HG02623 (cell line): ENCODE measurements at regions not wholly inside any gene's neighbourhood (a gene's known extent, or its start where the extent isn't known, plus 50 kb on each side); places are given as distances from the start of the nearest gene placed in this dataset.

Experiments used
- ATAC-seq: cut with Tn5 transposase; IDR thresholded peaks from one replicate; pipeline ENCODE4 v1.9.1; 2021; ENCODE audit warnings: moderate library complexity; ENCODE audit not compliant: unreplicated experiment

GRCh38 chr2:237262838-237263771 lies 150.9 kb downstream of the COL6A3 start:
- no peak for ATAC-seq

DNA sequence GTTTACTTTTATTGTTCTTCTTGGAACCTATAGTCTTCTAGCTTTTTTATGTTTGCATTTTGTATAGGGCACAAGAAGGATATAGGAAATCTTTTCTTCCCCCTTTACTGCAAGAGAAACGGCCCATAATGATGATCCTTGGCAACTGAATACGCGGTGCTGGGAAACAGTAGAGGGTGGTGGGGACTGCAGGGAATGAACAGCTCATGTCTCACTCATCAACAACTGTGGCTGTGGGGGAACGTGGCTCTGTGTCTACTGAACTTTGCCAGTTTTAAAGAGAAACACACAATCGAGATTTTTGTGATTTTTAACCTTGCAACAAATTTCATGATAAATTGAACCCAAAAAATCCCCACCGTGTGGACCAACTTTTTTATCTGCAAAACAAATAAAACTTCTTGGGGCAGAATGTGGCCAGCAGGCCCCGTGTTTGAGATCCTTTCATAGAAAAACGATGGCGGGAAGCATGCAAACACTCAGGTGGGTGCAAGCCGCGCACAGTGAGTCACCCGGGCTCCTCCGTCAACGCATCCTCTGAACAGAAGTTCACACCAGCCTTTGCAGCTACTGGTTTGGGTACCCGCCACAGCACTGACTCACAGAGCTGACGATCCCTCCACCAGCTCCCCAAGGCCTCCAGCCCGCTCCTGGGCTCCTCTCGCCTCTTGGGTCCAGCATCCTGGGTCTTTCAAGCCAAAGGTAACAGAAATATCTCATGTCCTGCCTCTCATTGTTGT lies 149.3 kb downstream of the COL6A3 start:
- ATAC-seq: no peak

DNA sequence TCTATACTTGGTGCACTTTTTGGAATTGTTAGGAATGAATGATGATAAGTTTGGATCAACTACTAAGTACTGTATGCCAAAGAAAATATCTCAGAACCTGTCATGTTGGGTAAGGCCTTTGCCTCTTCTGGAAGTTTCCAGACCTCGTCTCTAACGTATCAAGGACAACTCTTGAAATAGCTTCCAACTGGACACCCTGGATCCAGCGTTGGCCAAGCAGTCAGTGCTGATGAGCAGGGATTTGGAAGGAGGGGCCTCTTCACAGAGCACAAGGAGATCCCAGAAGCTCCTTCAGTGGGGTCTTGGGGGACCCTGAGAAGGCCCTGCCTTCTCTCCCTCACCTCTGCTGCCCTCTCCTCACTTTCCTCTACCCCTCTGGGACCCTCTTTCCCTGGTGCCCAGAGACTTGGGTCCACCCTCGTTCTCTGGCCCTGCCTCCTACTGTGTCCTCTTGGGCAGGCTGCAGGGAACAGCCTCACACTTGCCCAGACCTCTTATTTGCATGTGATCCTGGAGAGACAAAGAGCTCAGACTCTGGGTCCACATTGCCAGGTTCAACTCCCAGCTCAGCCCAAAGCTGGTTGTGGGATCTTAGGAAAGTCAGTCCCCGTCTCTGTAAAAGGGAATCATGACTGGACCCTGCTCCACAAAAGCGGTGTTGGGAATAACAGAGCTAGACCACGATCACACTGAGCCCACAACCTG lies 145.8 kb downstream of the COL6A3 start:
- no peak for ATAC-seq

DNA sequence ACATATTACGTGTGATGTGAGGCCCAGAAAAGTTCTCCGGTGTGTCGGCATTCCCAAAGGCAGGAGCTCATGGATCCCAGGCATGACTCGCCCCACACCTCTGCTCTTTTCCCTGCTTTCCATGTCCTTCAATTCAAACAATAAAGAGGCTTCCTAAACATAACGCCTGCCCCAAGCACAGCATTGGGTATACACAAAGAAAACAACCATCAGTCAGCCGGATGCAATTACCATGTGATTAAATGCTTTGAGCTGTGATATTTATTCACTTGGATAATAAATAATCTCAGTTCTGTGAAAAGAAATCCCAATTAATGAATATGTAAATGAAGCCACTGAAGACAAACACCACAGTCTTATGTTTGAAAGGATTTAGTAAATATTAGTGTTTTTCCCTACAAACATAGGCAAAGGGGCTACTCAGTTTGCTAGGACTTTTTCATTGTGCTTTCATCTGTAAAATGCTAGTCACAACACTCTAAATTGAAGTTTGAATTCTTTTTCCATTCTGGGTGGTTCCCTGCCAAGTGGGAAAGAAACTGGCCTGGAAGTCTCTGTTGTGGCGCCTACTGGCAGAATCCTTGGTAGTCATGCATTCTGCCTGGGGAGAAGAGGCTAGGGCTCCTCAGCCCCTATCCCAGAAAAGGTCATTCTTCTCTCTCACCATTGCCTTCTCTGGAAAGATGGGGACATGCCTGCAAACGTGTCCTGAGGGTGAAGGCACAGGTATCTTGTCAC lies 144.7 kb downstream of the COL6A3 start:
- ATAC-seq: no peak

DNA sequence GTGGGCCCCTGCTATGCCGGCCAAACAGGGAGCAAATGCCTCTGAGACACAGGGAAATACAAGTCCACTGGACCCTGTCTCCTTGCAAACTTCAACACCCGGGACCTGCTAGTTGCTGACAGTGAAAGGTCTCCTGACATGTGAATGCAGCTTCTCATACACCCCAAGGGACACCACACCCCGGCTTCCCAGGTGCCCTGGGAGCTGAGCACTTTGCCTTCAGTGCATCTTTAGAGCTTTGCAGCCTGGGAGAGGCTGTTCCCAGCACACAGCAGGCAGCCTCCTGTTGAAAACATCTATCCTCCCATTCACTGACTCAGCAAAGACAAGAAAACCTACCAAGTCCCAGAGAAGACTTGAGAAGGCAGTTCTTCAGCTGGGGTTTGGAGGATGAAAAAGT lies 143.4 kb downstream of the COL6A3 start:
- no peak for ATAC-seq

- no peak for ATAC-seq
Observed at GRCh38 chr2:237271698-237272652, 142.0 kb downstream of the COL6A3 start.
